Choroid plexus epithelial cell (primary cell): ENCODE measurements at regions not wholly inside any gene's neighbourhood (a gene's known extent, or its start where the extent isn't known, plus 50 kb on each side); places are given as distances from the start of the nearest gene placed in this dataset.

Experiments used
- DNase-seq: peaks from one replicate; pipeline ENCODE4 v3.0.0-alpha.2; 2010; ENCODE audit warnings: low read depth
- H3K4me3 ChIP-seq: 2 replicates; pipeline ENCODE4 v1.5.1; 2011; ENCODE audit warnings: low read depth, mild to moderate bottlenecking, control low read depth, low read length, moderate library complexity
- CTCF ChIP-seq: conservative IDR thresholded peaks from 2 replicates; pipeline ENCODE4 v1.5.1; 2011; ENCODE audit warnings: low read depth, mild to moderate bottlenecking, control low read depth, inconsistent platforms, low read length, moderate library complexity

GRCh38 chr7:81211934-81212320 lies 293.1 kb upstream of the SEMA3C start:
- TF ChIP-seq CTCF = no peak
- H3K4me3 ChIP-seq = no peak overlapping the region

GRCh38 chr7:81211204-81211933 lies 292.5 kb upstream of the SEMA3C start:
- no peak overlapping the region for H3K4me3 ChIP-seq
- peak; percentile 50 for DNase-seq

More at GRCh38 chr7:81211934-81212320, 293.1 kb upstream of the SEMA3C start:
- DNase-seq = no peak

GRCh38 chr7:81210137-81211064 lies 291.6 kb upstream of the SEMA3C start:
- H3K4me3 ChIP-seq = no peak overlapping the region
- peak; percentile 69 for DNase-seq
- TF ChIP-seq CTCF = no peak

More at GRCh38 chr7:81211204-81211933, 292.5 kb upstream of the SEMA3C start:
- TF ChIP-seq CTCF = no peak

GRCh38 chr7:81209059-81209458 lies 290.2 kb upstream of the SEMA3C start:
- H3K4me3 ChIP-seq = no peak overlapping the region
- no peak for TF ChIP-seq CTCF
- DNase-seq = peak; percentile 27

DNA sequence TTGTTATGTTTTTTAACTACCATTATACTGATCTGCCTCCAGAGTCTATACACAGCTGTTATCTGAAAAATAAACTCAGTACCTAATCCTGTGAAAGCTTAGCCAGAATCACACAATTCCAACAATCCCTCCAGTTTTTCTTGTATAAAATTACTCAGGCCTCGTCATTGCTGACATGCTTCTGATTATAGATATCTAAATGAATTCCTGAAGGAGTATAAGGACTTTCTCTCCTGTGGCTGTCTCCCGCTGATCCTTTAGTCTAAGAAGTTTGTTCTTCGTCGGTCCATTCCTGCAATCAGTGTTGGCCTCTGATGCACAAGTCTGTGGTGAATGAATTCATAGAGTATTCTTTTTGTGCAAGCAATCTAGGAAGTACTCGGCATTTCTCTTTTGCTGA lies 288.9 kb upstream of the SEMA3C start:
- peak; percentile 39 for DNase-seq
- TF ChIP-seq CTCF = no peak
- H3K4me3 ChIP-seq = no peak overlapping the region

- TF ChIP-seq CTCF = no peak
- DNase-seq = no peak
Measured at GRCh38 chr7:81206667-81207360, 288.0 kb upstream of the SEMA3C start.

More at GRCh38 chr7:81206667-81207360, 288.0 kb upstream of the SEMA3C start:
- H3K4me3 ChIP-seq = no peak overlapping the region
